ENCODE measurements at regions not wholly inside any gene's neighbourhood (a gene's known extent, or its start where the extent isn't known, plus 50 kb on each side); places are given as distances from the start of the nearest gene placed in this dataset.
"Not testable (repeated sequence)": the region's sequence is repeated elsewhere in the genome, so short reads cannot be mapped to it uniquely, and the experiment has no call there.

DNA sequence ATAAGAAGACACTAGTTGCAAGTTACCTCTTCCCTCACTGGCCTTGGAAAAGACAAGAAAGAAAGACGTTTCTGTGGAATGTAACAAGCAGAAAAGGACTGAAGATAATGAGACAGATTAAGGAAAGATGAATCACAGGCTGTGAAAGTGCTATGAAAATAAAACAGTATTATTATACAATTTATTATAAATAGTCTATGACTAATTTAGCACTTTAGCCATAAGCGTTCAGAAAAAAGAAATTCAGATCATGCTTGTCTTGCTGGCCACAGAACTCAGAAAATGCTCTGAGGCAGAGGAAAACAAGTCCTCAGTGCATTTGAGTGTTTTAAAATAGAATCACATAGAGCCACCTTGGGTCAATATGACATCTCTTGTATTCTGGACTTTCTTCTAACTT, 174.8 kb upstream of the NBPF9 start:
- not testable (repeated sequence) for DNase-seq

DNA sequence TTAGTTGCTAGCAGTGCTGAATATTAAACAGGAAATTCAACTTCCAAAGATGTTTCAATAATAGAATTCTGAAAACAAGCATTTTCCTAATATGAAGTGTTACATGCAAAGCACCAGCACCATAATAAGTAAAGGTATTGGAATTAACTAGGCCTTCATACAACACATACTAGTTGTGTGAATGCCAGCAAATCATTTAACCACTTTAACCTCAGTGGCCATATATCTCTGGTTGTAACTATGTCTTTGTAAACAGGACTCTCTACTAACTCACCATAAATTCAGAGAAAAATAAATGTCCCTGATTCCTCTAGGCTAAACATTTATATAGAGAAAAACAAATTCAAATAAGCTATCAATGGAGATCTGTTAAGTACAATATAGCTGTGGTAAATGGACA, 175.7 kb upstream of the NBPF9 start:
- not testable (repeated sequence) for DNase-seq

DNA sequence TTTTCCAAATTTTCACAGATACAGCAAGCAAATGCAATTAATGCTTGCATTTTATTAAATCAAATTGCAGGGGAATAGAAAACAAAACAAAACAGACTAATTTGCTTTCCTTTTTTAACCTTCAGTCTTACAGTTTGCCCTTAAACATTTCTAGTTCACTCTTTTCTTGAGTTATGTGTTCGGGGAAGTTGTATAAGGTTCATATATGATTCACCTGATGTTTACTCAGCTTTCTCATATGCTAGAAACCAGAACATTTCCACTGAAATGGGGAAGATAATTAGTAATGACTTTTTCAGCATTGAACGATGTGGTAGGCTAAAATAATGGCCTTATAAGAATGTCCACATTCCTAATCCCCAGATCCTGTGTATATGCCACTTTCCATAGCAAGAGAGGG, 176.2 kb upstream of the NBPF9 start:
- not testable (repeated sequence) for DNase-seq

DNA sequence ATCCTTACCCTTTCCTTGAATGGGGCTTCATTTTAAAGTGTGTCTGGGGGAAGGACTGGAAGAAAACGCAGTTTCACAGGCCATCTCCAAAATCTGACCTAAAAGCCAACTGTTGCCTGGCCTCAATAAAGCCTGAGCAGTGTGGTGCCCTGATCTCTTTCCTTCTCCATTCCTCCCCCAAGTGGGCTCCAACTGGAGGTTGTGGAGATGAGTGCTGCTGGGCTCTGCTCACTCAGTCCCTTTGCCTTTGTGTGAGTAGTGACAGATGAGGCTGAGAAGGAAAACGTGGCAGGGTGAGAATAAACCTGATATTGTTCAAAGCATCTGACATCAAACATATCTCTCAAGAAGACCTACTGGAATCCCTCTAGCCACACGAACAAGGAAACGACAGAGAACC, 181.4 kb upstream of the NBPF9 start:
- DNase-seq: not testable (repeated sequence)

DNA sequence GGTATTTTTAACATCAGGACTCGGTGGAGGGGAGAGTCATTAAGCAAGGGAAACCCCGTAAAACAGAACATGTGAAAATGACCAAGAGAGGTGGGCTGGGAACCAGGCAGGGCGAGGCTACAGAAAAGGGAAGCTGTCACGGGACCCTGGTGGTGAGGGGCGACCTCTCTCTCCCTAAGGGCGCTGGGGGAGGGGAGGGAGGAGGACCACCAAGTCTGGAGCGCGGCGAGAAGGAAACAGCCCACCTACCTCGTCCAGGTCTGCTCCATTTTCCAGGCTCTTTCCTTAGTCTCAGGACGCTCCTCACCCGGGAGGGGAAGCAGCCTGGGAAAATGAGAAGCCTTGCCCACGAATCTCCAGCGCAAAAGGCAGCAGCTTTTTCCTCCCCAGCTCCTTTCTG, 181.9 kb upstream of the NBPF9 start:
- not testable (repeated sequence) for DNase-seq

DNA sequence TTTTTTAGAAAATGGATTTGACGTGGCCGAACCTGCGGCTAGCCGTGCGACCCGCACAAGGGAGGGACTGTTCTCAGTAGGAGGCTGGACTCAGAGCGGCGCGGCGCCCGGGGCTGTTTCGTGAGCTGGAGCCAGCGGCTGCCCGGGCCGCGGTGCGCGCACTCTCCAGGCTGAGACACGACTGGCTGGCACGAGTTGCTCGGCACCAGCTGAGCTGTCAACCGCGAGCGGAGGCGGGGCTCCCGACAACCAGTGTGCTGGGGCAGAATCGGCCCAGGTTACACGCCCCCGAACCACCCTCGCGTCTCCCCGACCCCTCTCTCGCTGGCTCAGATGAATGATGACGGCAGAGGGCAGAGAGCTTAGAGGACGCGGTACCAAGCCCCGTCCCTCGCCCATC, 182.3 kb upstream of the NBPF9 start:
- DNase-seq: not testable (repeated sequence)

DNA sequence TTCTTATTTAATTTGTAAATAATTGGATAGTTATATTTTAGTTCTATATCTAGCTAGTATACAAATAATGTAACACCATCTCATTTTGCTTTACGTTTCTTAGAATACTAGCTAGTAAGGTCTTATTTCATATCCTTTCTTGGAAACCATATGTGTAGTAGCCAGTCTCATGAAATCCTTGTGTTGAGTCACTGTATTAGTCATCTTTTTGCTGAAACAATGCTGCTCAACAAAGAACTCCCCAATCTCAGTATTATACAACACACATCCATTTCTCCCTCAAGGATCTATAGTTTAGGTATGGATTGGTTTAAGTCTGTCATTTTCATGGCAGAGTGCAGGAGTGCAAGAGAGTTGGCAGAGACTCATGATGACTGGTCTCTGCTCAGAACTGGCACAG, 185.2 kb upstream of the NBPF9 start:
- not testable (repeated sequence) for DNase-seq

DNA sequence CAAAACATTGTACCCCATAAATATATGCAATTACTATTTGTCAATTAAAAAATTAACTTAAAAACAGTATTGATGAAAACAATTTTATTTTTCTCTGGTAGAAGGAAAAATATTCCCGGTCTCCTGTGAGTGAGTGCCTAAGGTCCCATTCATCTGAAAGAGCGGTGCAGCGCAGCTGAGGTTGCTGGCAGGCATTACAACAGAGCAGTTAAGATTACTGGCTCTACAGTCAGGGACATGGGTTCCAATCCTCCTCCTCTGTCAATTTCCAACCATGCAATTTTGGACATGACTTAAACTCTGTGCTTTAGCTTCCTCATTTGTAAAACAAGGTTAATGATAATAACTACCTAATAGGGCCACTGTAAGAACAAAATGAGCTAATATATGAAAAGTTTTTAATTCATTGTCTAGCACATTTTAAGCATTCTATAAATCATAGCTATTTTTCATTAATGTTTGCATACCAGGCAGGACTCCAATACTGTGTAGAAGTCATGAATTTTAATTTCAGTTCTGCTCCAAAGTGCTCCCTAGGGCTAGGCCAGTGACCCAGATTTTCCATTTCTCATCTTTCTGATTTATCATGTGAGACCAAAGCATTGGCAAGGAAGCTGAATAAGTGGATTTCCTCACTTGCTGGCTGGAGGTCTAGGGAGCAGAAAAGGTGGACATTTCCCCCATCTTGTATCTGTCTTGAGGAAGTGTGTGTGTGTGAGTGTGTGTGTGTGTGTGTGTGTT, 174.2 kb upstream of the NBPF19 start:
- not testable (repeated sequence) for DNase-seq

DNA sequence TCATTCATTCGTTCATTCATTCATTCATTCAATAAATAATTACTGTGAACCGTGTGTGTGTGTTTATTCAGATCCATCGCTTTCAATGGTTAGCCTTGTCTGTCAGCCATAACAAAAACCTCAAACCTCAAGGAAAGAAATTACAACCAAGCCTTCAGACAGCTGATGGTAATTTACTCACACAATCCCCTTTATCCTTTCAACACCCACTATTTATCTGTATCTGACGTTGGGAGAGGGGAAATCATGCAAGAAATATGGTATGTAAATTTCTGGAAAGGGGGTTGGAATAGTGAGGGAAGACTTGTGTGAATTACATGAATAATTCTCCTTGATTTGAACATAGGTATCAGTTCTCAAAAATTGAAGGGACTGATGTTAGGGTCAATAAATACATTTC, 173.6 kb upstream of the NBPF19 start:
- DNase-seq: not testable (repeated sequence)

DNA sequence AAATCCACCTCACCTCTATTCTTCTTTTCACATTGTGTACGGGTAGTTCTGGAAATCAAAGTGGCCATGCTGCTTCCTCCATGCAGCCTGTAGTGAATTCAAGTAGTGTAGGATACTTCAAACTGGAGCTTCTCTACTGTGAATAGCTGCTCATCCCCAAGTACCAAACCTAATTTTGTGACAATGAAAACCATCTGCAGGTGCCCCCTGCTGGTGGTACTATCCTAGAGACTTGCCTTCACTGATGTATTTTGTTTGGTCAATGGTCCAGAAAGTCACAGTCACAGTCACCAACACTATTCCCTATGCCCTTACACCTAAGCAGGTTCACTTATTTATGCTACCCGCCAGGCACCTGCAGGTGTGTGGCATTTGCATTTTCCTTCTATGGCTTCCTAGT, 170.0 kb upstream of the NBPF19 start:
- not testable (repeated sequence) for DNase-seq

DNA sequence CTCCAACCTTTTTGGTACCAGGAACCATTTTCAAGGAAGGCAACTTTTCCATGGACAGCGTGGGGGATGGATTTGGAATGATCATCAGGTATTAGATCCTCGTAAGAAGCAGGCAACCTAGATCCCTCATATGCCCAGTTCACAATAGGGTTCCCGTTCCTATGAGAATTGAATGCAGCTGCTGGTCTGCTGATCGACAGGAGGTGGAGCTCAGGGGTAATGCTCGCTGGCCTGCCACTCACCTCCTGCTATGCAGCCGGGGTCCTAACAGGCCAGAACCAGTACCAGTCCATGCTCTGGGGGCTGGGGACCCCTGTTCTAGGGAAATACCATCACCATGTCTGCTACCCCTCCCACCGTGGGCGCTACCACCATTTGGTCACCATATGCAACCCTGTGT, 167.2 kb upstream of the NBPF19 start:
- DNase-seq: not testable (repeated sequence)

DNA sequence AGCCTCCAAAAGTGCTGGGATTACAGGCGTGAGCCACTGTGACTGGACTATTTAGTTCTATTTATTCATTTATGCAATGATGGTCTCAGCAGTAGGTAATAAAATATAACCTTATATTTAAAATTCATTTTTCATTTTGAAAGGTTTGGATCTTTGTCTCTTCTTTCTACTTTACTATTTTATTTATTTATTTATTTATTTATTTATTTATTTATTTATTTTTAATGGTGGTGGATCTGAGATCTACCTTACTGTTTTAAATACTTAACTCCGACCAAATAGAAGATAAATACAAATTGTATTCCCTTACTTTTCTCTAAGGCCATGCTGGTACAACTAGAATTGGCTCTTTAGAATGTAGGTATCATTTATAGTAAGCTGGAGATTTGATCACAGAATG, 159.9 kb upstream of the NBPF19 start:
- DNase-seq: not testable (repeated sequence)

DNA sequence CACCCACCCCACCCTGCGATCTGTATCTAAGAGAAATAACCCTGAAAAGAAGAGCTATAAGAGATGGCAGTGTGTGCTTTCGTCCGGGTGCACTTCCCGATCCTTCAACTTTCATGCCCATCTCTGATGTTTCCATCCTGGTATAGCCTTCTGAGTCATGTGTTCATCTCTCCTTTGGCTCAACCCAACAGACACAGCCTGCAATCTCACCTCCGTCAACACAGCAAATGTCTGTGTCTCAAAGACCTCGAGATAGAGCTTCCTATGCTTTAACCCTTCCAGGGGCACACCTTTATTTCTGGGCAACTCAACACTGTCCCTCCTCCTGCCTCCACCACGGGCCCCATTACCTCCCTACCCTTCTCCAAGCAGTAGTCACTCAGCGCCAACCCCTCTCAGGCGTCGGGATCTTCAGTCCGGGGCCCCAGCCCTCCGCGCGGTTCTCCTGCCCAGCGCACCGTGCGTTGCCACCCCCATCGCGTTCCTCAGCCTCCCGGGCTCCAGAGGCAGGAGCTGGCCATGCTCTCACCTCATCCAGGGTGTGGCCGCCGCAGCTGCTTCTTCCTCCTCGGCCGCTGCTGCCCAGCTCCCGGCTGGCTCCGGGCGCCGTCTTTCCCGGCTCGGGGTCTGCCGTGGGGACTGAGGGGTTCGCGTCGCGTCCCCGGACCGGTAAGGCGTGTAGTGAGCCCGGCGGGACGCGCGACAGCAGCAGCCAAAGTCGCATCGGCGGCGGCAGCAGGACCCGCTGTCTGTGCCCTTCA, 153.7 kb upstream of the NBPF19 start:
- DNase-seq: not testable (repeated sequence)

DNA sequence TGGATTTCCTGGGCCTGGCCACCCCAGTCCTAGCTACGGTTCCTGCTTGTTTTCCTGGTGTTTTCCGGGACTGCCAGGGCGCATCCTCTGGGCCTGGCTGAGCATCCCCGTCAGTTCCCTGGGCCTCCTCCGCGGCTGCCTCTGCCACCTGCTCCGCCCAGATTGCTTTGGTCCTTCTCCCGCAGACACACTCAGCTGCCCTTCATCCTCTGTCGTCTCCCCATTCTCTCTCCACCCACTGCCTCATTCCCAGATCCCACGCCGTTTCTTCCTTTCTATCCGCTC, 153.2 kb upstream of the NBPF19 start:
- not testable (repeated sequence) for DNase-seq

DNA sequence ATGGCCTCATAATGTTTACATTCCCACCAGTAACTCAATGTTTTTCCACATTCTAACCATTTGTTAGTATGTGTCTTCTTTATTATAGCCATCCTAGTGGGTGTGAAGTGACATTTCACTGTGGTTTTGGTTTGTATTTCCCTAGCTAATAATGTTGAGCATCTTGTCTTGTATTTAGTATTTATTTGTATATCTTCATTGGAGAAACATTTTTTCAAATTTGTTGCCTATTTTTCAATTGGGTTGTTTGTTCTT, 144.8 kb upstream of the NBPF19 start:
- DNase-seq: not testable (repeated sequence)

DNA sequence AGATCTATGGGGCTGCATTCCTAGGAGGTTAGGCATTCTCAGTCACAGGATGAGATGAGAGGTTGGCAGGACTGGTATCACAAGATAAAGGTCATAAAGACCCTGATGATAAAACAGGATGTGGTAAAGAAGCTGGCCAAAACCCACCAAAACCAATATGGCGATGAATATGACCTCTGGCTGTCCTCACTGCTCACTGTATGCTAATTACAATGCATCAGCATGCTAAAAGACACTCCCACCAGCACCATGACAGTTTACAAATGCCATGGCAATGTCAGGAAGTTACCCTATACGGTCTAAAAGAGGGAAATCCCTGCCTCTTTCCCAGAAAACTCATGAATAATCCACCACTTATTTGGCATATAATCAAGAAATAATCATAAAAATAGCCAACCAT, 138.8 kb upstream of the NBPF19 start:
- DNase-seq: not testable (repeated sequence)

DNA sequence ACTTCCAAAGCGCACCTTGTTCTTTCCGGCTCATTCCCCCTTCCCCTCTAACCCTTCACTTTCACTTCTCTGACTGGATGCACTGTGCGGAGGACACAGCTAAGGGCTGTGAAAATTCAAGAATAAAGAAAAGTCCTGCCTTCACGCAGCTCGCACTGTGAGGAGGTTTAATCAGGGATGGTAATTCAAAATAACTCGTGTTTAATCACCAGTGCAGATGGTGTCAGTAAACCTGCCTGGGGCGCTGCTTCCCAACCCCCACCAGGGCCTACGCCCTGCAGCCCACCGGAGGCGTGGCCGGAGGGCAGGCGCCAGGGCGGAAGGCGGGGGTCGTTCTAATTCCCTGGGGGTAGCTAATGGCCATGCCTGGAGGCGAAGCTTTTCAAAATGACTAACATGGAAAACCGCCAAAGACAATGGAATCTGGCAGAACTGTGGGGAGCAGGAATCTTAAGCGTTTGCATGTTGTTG, 136.6 kb upstream of the NBPF19 start:
- not testable (repeated sequence) for DNase-seq

DNA sequence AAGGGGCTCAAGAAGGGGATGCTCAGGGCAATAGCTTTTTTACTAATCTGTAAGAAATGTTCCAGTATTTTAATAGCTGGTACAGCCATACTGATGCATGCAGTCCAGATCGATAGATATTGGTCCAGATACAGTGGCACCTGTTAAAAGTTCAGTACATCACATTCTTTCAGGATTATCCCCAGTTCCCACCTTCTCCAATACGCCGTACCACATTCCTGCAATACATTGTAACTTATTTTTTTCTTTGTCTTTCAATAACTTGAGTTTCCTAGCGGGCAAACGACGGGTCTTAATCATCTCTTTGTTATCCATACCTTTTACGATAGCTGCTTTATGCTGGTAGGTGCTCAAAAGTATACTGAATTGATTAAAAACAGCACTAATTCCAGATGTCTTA, 136.1 kb upstream of the NBPF19 start:
- not testable (repeated sequence) for DNase-seq

DNA sequence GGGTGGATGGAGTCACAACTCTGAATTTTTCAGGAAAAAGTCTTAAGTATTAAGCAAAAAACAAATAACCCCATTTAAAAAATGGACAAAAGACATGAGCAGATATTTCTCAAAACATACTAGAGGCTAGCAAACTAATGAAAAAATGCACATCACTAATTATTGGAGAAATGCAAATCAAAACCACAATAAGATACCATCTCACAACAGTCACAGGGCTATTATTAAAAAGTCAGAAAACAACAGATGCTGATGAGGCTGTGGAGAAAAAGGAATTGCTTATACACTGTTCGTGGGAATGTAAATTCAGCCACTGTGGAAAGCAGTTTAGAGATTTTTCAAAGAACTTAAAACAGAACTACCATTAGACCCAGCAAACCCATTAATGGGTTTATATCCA, 125.4 kb upstream of the NBPF19 start:
- DNase-seq: not testable (repeated sequence)

DNA sequence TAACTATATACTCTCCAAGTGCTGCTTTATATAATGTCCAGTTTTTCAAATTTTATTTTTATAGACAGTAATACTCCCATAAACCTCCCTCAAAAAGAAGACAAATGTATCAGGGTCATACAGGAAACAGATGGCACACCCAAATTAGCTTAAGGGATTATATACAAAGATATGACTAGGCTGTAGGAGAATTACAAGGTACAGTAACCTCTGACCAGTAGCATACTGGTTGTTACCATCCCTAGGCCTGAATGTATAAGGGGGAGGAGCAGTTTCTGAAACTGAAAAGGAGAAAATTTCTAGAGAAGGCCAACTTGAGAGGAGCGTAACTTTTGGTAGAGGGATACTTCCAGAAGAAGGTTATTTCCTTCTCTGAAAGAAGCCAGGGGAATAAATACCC, 122.6 kb upstream of the NBPF19 start:
- not testable (repeated sequence) for DNase-seq

DNA sequence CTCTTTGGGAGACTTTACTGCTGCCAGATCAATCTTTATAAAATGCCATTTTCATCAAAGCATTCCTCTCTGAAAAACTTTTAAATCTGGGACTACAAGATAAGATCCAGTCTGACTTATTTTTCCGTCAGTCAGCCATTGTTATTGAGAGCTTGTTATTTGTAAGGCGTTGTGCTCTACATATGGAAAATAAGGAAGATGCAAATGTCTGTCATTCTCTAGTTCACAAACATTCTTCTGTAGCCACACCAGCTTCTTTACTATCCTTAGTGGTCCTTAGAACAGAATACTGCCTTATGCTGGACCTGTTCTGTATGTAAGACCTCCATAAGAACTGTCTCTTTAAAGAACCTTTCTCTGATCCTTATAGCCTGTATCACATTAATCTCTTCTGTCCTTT, 120.3 kb upstream of the NBPF19 start:
- not testable (repeated sequence) for DNase-seq

DNA sequence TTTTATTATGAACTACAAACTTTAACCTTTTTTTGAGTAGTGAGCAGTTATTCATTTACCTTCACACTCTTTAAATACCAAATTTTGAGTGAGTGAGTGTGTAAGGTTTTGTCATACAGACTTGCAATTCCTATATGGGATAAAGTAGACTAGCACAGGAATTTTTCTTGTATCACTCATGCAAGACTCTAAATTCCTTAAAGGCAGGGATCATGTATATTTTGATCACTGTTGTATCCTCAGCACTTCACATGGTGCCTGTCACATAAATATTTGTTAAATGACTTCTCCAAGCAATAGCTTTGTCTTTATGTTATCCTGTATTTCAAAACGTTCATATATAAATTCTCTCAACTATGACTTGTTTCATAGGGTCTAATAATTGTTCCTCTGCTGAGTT, 119.1 kb upstream of the NBPF19 start:
- not testable (repeated sequence) for DNase-seq

DNA sequence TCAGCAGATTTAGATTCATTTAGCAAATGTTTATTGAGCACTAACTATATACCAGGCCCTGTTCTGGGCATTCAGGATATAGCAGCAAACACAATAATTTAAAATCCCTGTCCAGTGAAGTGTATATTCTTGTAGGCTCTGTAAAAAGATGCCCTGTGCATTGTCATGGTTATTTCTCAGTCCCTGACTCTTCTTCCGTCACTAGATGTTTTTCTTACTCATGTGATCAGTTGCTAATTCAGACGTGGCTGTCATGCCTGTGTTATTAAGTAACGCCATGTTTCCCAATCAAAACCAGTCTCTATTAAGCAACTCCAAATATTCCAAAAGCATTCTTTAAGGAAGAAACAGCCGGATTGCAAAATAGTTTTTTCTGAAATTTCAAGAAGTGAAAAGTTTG, 118.7 kb upstream of the NBPF19 start:
- DNase-seq: not testable (repeated sequence)

DNA sequence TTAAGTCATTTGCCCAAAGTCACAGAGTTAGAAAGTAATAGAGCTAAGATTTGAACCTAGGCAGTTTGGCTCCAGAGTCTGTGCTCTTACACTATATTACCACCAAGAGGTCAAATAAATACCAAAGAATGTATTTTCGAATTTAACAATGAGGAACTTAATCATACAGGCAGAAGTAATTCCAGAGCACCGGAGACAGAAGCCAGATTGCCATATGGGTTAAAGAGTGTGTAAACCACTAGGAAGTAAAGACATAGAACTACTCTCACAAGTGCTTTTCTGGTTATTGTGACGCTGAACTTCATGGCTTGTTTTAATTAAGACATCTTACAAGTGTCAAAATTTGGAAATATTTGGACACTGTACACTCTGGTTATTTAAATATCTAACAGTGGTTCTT, 114.5 kb upstream of the NBPF19 start:
- DNase-seq: not testable (repeated sequence)
